A549 (cell line): ENCODE measurements at regions not wholly inside any gene's neighbourhood (a gene's known extent, or its start where the extent isn't known, plus 50 kb on each side); places are given as distances from the start of the nearest gene placed in this dataset.

Source experiments
- ATAC-seq, 2 experiments: fragments of 200-7000 bp in 1 of 2; fragments of >200 bp in 1 of 2; cut with Nextera tagmentation in 1 of 2; cut with Tn5 transposase in 1 of 2; 3 replicates each; pipeline versions ENCODE4 v1.8.0 to v1.9.1; 2018 to 2020; ENCODE audit warnings: mild to moderate bottlenecking in 1 of 2, moderate library complexity in 1 of 2
- CTCF ChIA-PET: fragments of 300-600 bp; sonication (Branson Sonifier 250); formaldehyde crosslinking; extraction: SDS; loops from one replicate; lab custom pipeline; 2021; ENCODE audit warnings: antibody characterized with exemption, inconsistent platforms; lab: Yijun Ruan, JAX
- POLR2A ChIA-PET: fragments of 350-600 bp; formaldehyde crosslinking; extraction: SDS; loops from one replicate; lab custom pipeline; 2021; ENCODE audit warnings: antibody characterized with exemption, inconsistent platforms; lab: Yijun Ruan, JAX
- DNase-seq, 2 experiments: peaks; one replicate each; pipeline versions ENCODE4 v3.0.0 to v3.0.0-alpha.2; 2011 to 2016; ENCODE audit warnings: low read depth in 1 of 2, low spot score in 1 of 2
- FAIRE-seq: peaks from 2 replicates; lab custom pipeline; 2011; peaks lifted over from hg19 to GRCh38; lab: Jason Lieb, UNC
- H3K27ac ChIP-seq, 2 experiments: fragments of >200 bp; sonication (Bioruptor Twin); formaldehyde crosslinking; 3 replicates each; pipeline ENCODE4 v1.5.1; 2016 to 2017
- H3K4me1 ChIP-seq: fragments of >200 bp; sonication (Bioruptor Twin); formaldehyde crosslinking; 3 replicates; pipeline ENCODE4 v1.6.1; 2016
- H3K4me2 ChIP-seq: fragments of >200 bp; sonication (Bioruptor Twin); formaldehyde crosslinking; 3 replicates; pipeline ENCODE4 v1.6.1; 2016
- H3K4me3 ChIP-seq: fragments of >200 bp; sonication (Bioruptor Twin); formaldehyde crosslinking; 3 replicates; pipeline ENCODE4 v1.5.1; 2016
- H3K9me3 ChIP-seq: fragments of >200 bp; sonication (Bioruptor Twin); formaldehyde crosslinking; 3 replicates; pipeline ENCODE4 v1.6.1; 2016
- BCL3 ChIP-seq: fragments of >200 bp; sonication (Bioruptor Twin); formaldehyde crosslinking; IDR thresholded peaks from 3 replicates; pipeline ENCODE4 v1.6.1; 2016
- CBX2 ChIP-seq: fragments of 200-600 bp; sonication (generic); IDR thresholded peaks from 2 replicates; pipeline ENCODE4 v1.6.1; 2016; ENCODE audit warnings: low read depth, mild to moderate bottlenecking, borderline replicate concordance
- CTCF ChIP-seq: fragments of >200 bp; sonication (Bioruptor Twin); formaldehyde crosslinking; IDR thresholded peaks from 3 replicates; pipeline ENCODE4 v1.5.1; 2016
- E2F6 ChIP-seq: IDR thresholded peaks from 2 replicates; pipeline ENCODE4 v1.6.1; 2012; ENCODE audit warnings: low read depth, borderline replicate concordance
- EHF ChIP-seq: fragments of 250-450 bp; sonication (Bioruptor Pico); IDR thresholded peaks from 2 replicates; pipeline ENCODE4 v1.5.0; 2020; ENCODE audit warnings: mild to moderate bottlenecking
- EHMT2 ChIP-seq: fragments of 200-600 bp; sonication (generic); IDR thresholded peaks from 2 replicates; pipeline ENCODE4 v1.6.1; 2016; ENCODE audit warnings: antibody characterized with exemption, low read depth, mild to moderate bottlenecking, moderate library complexity
- ESRRA ChIP-seq: fragments of 150-350 bp; IDR thresholded peaks from 2 replicates; pipeline ENCODE4 v1.6.1; 2014; ENCODE audit warnings: mild to moderate bottlenecking, low read length, borderline replicate concordance
- FOXS1 ChIP-seq: fragments of 250-450 bp; sonication (Bioruptor Pico); IDR thresholded peaks from 2 replicates; pipeline ENCODE4 v1.5.0; 2020; ENCODE audit warnings: mild to moderate bottlenecking, moderate library complexity
- HEYL ChIP-seq: fragments of 250-450 bp; sonication (Bioruptor Pico); IDR thresholded peaks from 2 replicates; pipeline ENCODE4 v1.8.0; 2021; ENCODE audit warnings: mild to moderate bottlenecking, moderate library complexity
- HMGXB4 ChIP-seq: fragments of 250-450 bp; sonication (Bioruptor Pico); IDR thresholded peaks from 2 replicates; pipeline ENCODE4 v1.5.0; 2021; ENCODE audit warnings: mild to moderate bottlenecking, moderate library complexity, borderline replicate concordance
- HOXA7 ChIP-seq: fragments of 250-450 bp; sonication (Bioruptor Pico); IDR thresholded peaks from 2 replicates; pipeline ENCODE4 v1.5.0; 2020; ENCODE audit warnings: mild to moderate bottlenecking, moderate library complexity
- HOXB13 ChIP-seq: fragments of 250-450 bp; sonication (Bioruptor Pico); IDR thresholded peaks from 2 replicates; pipeline ENCODE4 v1.5.0; 2020; ENCODE audit warnings: low read depth, mild to moderate bottlenecking, moderate library complexity
- HOXB5 ChIP-seq: fragments of 250-450 bp; sonication (Bioruptor Pico); IDR thresholded peaks from 2 replicates; pipeline ENCODE4 v1.5.0; 2020; ENCODE audit warnings: mild to moderate bottlenecking, moderate library complexity
- KDM5A ChIP-seq: fragments of 200-600 bp; sonication (generic); IDR thresholded peaks from 2 replicates; pipeline ENCODE4 v1.6.1; 2016; ENCODE audit warnings: antibody characterized with exemption, mild to moderate bottlenecking
- NFE2L2 ChIP-seq: fragments of 150-350 bp; conservative IDR thresholded peaks from 2 replicates; pipeline ENCODE4 v1.6.1; 2014; ENCODE audit warnings: low read length
- POLR2A ChIP-seq: IDR thresholded peaks from 2 replicates; pipeline ENCODE4 v1.6.1; 2012; ENCODE audit warnings: mild to moderate bottlenecking, low read length
- RAD21 ChIP-seq, 2 experiments: fragments of >200 bp in 1 of 2; sonication (Bioruptor Twin) in 1 of 2; formaldehyde crosslinking in 1 of 2; IDR thresholded peaks in 1 of 2; conservative IDR thresholded peaks in 1 of 2; 2 replicates in 1 of 2; 3 replicates in 1 of 2; pipeline ENCODE4 v1.6.1; 2012 to 2018; ENCODE audit warnings: inconsistent platforms in 1 of 2
- RCOR1 ChIP-seq: fragments of 150-350 bp; IDR thresholded peaks from 2 replicates; pipeline ENCODE4 v1.6.1; 2014; ENCODE audit warnings: antibody characterized with exemption, low read length, low read depth
- RNF2 ChIP-seq: fragments of 200-600 bp; sonication (generic); IDR thresholded peaks from 2 replicates; pipeline ENCODE4 v1.6.1; 2016; ENCODE audit warnings: low read depth, mild to moderate bottlenecking, antibody characterized with exemption, moderate library complexity, borderline replicate concordance
- TFCP2L1 ChIP-seq: fragments of 250-450 bp; sonication (Bioruptor Pico); IDR thresholded peaks from 2 replicates; pipeline ENCODE4 v1.5.0; 2021; ENCODE audit warnings: mild to moderate bottlenecking
- WGBS: methylation state at CpG from one replicate; pipeline ENCODE4 v1.1.6; 2017; ENCODE audit errors: missing lambda C conversion rate; 5-methylcytosine and 5-hydroxymethylcytosine counted together

GRCh38 chr10:29069941-29070340 lies 218.9 kb upstream of the LYZL1 start:
- no peak overlapping the region for H3K4me3 ChIP-seq
- peaks cover 39% of the 10 kb centered on the region for H3K4me1 ChIP-seq
- no peak for DNase-seq
- H3K4me2 ChIP-seq, result 0 out of 3 replicates have a peak overlapping the region, but pooled peaks have one; percentile 7
- TF ChIP-seq CBX2, result no peak
- no peak for TF ChIP-seq EHF (CRISPR knock-in tag)
- TF ChIP-seq HMGXB4 (CRISPR knock-in tag), result no peak
- TF ChIP-seq HOXB13 (CRISPR knock-in tag), result no peak
- peak; percentile 86 for FAIRE-seq
- peak overlapping the region in 1 of 2 experiments; percentile 36; a peak in 1 of 6 replicates for H3K27ac ChIP-seq
- H3K9me3 ChIP-seq, result no peaks in the 10 kb centered on the region
- CTCF ChIA-PET, result no interaction called here
- ATAC-seq, result no peak
- POLR2A ChIA-PET, result no interaction called here
- WGBS, result 67% methylated on average over 4 of the region's 4 CpGs

GRCh38 chr10:29078919-29079318 lies 210.0 kb upstream of the LYZL1 start:
- H3K4me1 ChIP-seq, result no peaks in the 10 kb centered on the region
- ChIA-PET CTCF (no interaction called here), POLR2A (no interaction called here)
- FAIRE-seq (no peak), ATAC-seq (no peak)
- no peak overlapping the region for H3K27ac ChIP-seq
- H3K4me2 ChIP-seq, result no peak overlapping the region
- TF ChIP-seq NFE2L2 (no peak), EHMT2 (no peak), KDM5A (no peak), RCOR1 (no peak), CTCF (no peak), HOXB5 (CRISPR knock-in tag) (no peak), ESRRA (no peak), HEYL (CRISPR knock-in tag) (no peak), BCL3 (no peak), TFCP2L1 (CRISPR knock-in tag) (no peak), POLR2A (no peak), HOXA7 (no peak), RAD21 (conservative IDR thresholded peaks at IDR 0.05 in 1 of 2, IDR thresholded peaks at IDR 0.05 in 1 of 2) (no peak), E2F6 (no peak), FOXS1 (CRISPR knock-in tag) (no peak), RNF2 (no peak)
- TF ChIP-seq, all 56 proteins: peak for 0
- no peaks in the 10 kb centered on the region for H3K9me3 ChIP-seq
- no peak overlapping the region for H3K4me3 ChIP-seq
- DNase-seq, result no peak
- WGBS, result 90% methylated on average over 4 of the region's 4 CpGs
